ENCODE measurements at regions not wholly inside any gene's neighbourhood (a gene's known extent, or its start where the extent isn't known, plus 50 kb on each side); places are given as distances from the start of the nearest gene placed in this dataset.

GRCh38 chr1:30637183-30637980 lies 86.0 kb downstream of the MATN1 start:
- DNase-seq = no peak

GRCh38 chr1:30636621-30637020 lies 86.8 kb downstream of the MATN1 start:
- DNase-seq = no peak

- no peak for DNase-seq
Measured at GRCh38 chr1:30635391-30635975, 87.9 kb downstream of the MATN1 start.

GRCh38 chr1:30634507-30634906 lies 88.9 kb downstream of the MATN1 start:
- DNase-seq = no peak

- DNase-seq = no peak
Measured at GRCh38 chr1:30633294-30633693, 90.1 kb downstream of the MATN1 start.

GRCh38 chr1:30632481-30632880 lies 90.9 kb downstream of the MATN1 start:
- no peak for DNase-seq

GRCh38 chr1:30631700-30632099 lies 91.7 kb downstream of the MATN1 start:
- no peak for DNase-seq

- no peak for DNase-seq
Measured at GRCh38 chr1:30629501-30629900, 93.9 kb downstream of the MATN1 start.

GRCh38 chr1:30627994-30628393 lies 95.4 kb downstream of the MATN1 start:
- DNase-seq = no peak

GRCh38 chr1:30627206-30627605 lies 96.2 kb downstream of the MATN1 start:
- no peak for DNase-seq

- DNase-seq = no peak
Measured at GRCh38 chr1:30623431-30623830, 100.0 kb downstream of the MATN1 start.

- no peak for DNase-seq
Measured at GRCh38 chr1:30619619-30620018, 103.8 kb downstream of the MATN1 start.

GRCh38 chr1:30618335-30618747 lies 105.0 kb downstream of the MATN1 start:
- no peak for DNase-seq

- no peak for DNase-seq
Measured at GRCh38 chr1:30616759-30617158, 106.6 kb downstream of the MATN1 start.

- no peak for DNase-seq
Measured at GRCh38 chr1:30615816-30616590, 107.4 kb downstream of the MATN1 start.

- DNase-seq = no peak
Measured at GRCh38 chr1:30615076-30615795, 108.1 kb downstream of the MATN1 start.

- no peak for DNase-seq
Measured at GRCh38 chr1:30613188-30613587, 110.2 kb downstream of the MATN1 start.

GRCh38 chr1:30612536-30613065 lies 110.8 kb downstream of the MATN1 start:
- DNase-seq = no peak

- DNase-seq = no peak
Measured at GRCh38 chr1:30611741-30612309, 111.6 kb downstream of the MATN1 start.

GRCh38 chr1:30610917-30611316 lies 112.5 kb downstream of the MATN1 start:
- no peak for DNase-seq

GRCh38 chr1:30609999-30610345 lies 113.4 kb downstream of the MATN1 start:
- no peak for DNase-seq

GRCh38 chr1:30609336-30609998 lies 113.9 kb downstream of the MATN1 start:
- no peak for DNase-seq
